ENCODE measurements at regions not wholly inside any gene's neighbourhood (a gene's known extent, or its start where the extent isn't known, plus 50 kb on each side); places are given as distances from the start of the nearest gene placed in this dataset.

- in situ Hi-C loops (cut with MboI), result no loop called here
- no peak for FAIRE-seq
- H3K4me3 ChIP-seq, result no peak overlapping the region
- H3K4me1 ChIP-seq (ENCODE audit: control insufficient read depth, insufficient read depth, low read length), result no peaks in the 10 kb centered on the region
- TF ChIP-seq CBX5 (IDR thresholded peaks at IDR 0.05; ENCODE audit: low read depth) (no peak), RFX5 (IDR thresholded peaks at IDR 0.05; ENCODE audit: low read depth, low read length) (no peak), TCF7 (IDR thresholded peaks at IDR 0.05; ENCODE audit: borderline replicate concordance) (no peak), HDGF (IDR thresholded peaks at IDR 0.05) (no peak), SMARCA5 (IDR thresholded peaks at IDR 0.05) (no peak), ZZZ3 (IDR thresholded peaks at IDR 0.05; ENCODE audit: control insufficient read depth, insufficient read length, low read depth) (no peak), CEBPB (IDR thresholded peaks at IDR 0.05; ENCODE audit: borderline replicate concordance in 1 of 2, low read depth in 2 of 2, low read length in 2 of 2) (no peak)
- no peak overlapping the region for H2AFZ ChIP-seq (ENCODE audit: control insufficient read depth, low read depth, low read length)
- SMC1A ChIA-PET (ENCODE audit: uncharacterized antibody, unreplicated experiment), result no interaction called here
- no peaks in the 10 kb centered on the region for H3K79me2 ChIP-seq (ENCODE audit: control insufficient read depth, insufficient read depth, low read length)
- RAD21 ChIA-PET (ENCODE audit: unreplicated experiment), result no interaction called here
- H3K4me2 ChIP-seq (ENCODE audit: control insufficient read depth, insufficient read depth), result no peak overlapping the region
- no peak for DNase-seq (ENCODE audit: low read depth, low spot score)
- POLR2A ChIA-PET, result no interaction called here
- WGBS (ENCODE audit: insufficient coverage, insufficient replicate concordance, low lambda C conversion rate, missing lambda C conversion rate), result 88% methylated on average over 1 of the region's 1 CpG
- CTCF ChIA-PET, result no interaction called here
- no peaks in the 10 kb centered on the region for H3K9me3 ChIP-seq (replicated peaks; ENCODE audit: control insufficient read depth, insufficient read depth, low read length)
- H3K27me3 ChIP-seq (replicated peaks in 1 of 2; ENCODE audit: control insufficient read depth in 2 of 2, insufficient read depth in 2 of 2, low read length in 1 of 2), result no peaks in the 10 kb centered on the region
- intact Hi-C loops (cut with micrococcal nuclease; ENCODE audit: unreplicated experiment), result no loop called here
- H3K27ac ChIP-seq (ENCODE audit: control insufficient read depth, insufficient read depth), result no peak overlapping the region
- no peaks in the 10 kb centered on the region for H4K20me1 ChIP-seq (ENCODE audit: control insufficient read depth, insufficient read depth)
- H3K36me3 ChIP-seq (ENCODE audit: control insufficient read depth in 2 of 2, insufficient read depth in 2 of 2, low read length in 1 of 2), result no peaks in the 10 kb centered on the region
- ATAC-seq, result no peak
- no TSS peak for BruUV-seq (replicated peaks)
- H3K9ac ChIP-seq (ENCODE audit: control insufficient read depth, insufficient read depth, low read length), result no peak overlapping the region
Measured at GRCh38 chr18:7332452-7332851, 101.6 kb downstream of the LRRC30 start.

DNA sequence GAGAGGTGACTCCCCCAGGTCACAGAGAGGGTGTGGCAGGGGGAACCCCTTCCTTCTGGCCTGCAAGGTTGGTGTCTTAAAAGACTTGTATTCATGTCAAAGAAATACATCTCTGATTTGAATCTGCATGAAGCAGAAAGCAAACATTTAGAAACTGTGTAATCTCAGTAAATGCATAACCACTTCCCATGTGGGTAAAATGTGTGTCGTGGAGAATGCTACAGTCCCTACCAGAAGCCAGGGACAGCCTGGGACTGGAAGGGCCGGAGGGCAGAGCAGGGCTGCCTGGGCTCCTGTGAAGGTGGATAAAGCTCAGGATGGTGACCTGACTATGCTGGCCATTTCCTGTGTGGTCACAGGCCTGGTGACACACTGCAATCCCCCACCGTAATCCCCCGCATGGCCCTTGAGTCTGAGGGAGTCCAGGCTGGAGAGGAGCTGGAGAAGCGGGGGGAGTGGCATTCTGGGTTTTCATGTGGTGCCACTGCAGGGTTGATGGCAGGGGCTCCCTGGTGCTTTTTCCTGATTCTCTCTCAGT, 102.2 kb downstream of the LRRC30 start:
- WGBS (ENCODE audit: insufficient coverage, insufficient replicate concordance, low lambda C conversion rate, missing lambda C conversion rate), result 18% methylated on average over 5 of the region's 5 CpGs
- no peak overlapping the region for H3K9ac ChIP-seq (ENCODE audit: control insufficient read depth, insufficient read depth, low read length)
- H4K20me1 ChIP-seq (ENCODE audit: control insufficient read depth, insufficient read depth), result no peaks in the 10 kb centered on the region
- CTCF ChIA-PET, result no interaction called here
- POLR2A ChIA-PET, result no interaction called here
- no peaks in the 10 kb centered on the region for H3K9me3 ChIP-seq (replicated peaks; ENCODE audit: control insufficient read depth, insufficient read depth, low read length)
- no peaks in the 10 kb centered on the region for H3K27me3 ChIP-seq (replicated peaks in 1 of 2; ENCODE audit: control insufficient read depth in 2 of 2, insufficient read depth in 2 of 2, low read length in 1 of 2)
- intact Hi-C loops (cut with micrococcal nuclease; ENCODE audit: unreplicated experiment), result no loop called here
- no TSS peak for BruUV-seq (replicated peaks)
- no peak overlapping the region for H2AFZ ChIP-seq (ENCODE audit: control insufficient read depth, low read depth, low read length)
- ATAC-seq, result no peak
- H3K4me2 ChIP-seq (ENCODE audit: control insufficient read depth, insufficient read depth), result no peak overlapping the region
- no peaks in the 10 kb centered on the region for H3K79me2 ChIP-seq (ENCODE audit: control insufficient read depth, insufficient read depth, low read length)
- H3K4me3 ChIP-seq, result no peak overlapping the region
- no peak for FAIRE-seq
- no peaks in the 10 kb centered on the region for H3K36me3 ChIP-seq (ENCODE audit: control insufficient read depth in 2 of 2, insufficient read depth in 2 of 2, low read length in 1 of 2)
- in situ Hi-C loops (cut with MboI), result no loop called here
- DNase-seq (ENCODE audit: low read depth, low spot score), result no peak
- RAD21 ChIA-PET (ENCODE audit: unreplicated experiment), result no interaction called here
- no peak overlapping the region for H3K27ac ChIP-seq (ENCODE audit: control insufficient read depth, insufficient read depth)
- H3K4me1 ChIP-seq (ENCODE audit: control insufficient read depth, insufficient read depth, low read length), result no peaks in the 10 kb centered on the region
- SMC1A ChIA-PET (ENCODE audit: uncharacterized antibody, unreplicated experiment), result no interaction called here
- no peak for TF ChIP-seq LARP7 (IDR thresholded peaks at IDR 0.05)
- TF ChIP-seq, protein P1, sequence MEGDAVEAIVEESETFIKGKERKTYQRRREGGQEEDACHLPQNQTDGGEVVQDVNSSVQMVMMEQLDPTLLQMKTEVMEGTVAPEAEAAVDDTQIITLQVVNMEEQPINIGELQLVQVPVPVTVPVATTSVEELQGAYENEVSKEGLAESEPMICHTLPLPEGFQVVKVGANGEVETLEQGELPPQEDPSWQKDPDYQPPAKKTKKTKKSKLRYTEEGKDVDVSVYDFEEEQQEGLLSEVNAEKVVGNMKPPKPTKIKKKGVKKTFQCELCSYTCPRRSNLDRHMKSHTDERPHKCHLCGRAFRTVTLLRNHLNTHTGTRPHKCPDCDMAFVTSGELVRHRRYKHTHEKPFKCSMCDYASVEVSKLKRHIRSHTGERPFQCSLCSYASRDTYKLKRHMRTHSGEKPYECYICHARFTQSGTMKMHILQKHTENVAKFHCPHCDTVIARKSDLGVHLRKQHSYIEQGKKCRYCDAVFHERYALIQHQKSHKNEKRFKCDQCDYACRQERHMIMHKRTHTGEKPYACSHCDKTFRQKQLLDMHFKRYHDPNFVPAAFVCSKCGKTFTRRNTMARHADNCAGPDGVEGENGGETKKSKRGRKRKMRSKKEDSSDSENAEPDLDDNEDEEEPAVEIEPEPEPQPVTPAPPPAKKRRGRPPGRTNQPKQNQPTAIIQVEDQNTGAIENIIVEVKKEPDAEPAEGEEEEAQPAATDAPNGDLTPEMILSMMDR (IDR thresholded peaks at IDR 0.05 in 2 of 3, conservative IDR thresholded peaks at IDR 0.05 in 1 of 3; ENCODE audit: control insufficient read depth in 2 of 3, extremely low read depth in 1 of 3, insufficient read depth in 1 of 3, low read depth in 3 of 3, low read length in 3 of 3), result no peak
- no peak for TF ChIP-seq CEBPB (IDR thresholded peaks at IDR 0.05; ENCODE audit: borderline replicate concordance in 1 of 2, low read depth in 2 of 2, low read length in 2 of 2)
- no peak for TF ChIP-seq PAX5 (IDR thresholded peaks at IDR 0.05; ENCODE audit: borderline replicate concordance, low read depth, low read length)
- TF ChIP-seq TAF1 (IDR thresholded peaks at IDR 0.05; ENCODE audit: borderline replicate concordance, low read depth, low read length), result no peak
- TF ChIP-seq RB1 (IDR thresholded peaks at IDR 0.05; ENCODE audit: borderline replicate concordance), result no peak
- TF ChIP-seq SMC3 (IDR thresholded peaks at IDR 0.05; ENCODE audit: borderline replicate concordance, low read length), result no peak
- TF ChIP-seq HDAC2 (IDR thresholded peaks at IDR 0.05), result no peak
- TF ChIP-seq MTA3 (IDR thresholded peaks at IDR 0.05; ENCODE audit: borderline replicate concordance, low read length), result no peak
- no peak for TF ChIP-seq STAT1 (conservative IDR thresholded peaks at IDR 0.05)
- TF ChIP-seq HDGF (IDR thresholded peaks at IDR 0.05), result no peak
- TF ChIP-seq BCL3 (IDR thresholded peaks at IDR 0.05; ENCODE audit: borderline replicate concordance, insufficient read depth, low read depth, low read length, poor library complexity, severe bottlenecking), result no peak
